GM19238 (cell line): ENCODE measurements at regions not wholly inside any gene's neighbourhood (a gene's known extent, or its start where the extent isn't known, plus 50 kb on each side); places are given as distances from the start of the nearest gene placed in this dataset.

Experiments used
- DNase-seq: peaks from one replicate; pipeline ENCODE4 v3.0.0; 2011; ENCODE audit warnings: low spot score; ENCODE audit not compliant: insufficient read length

DNA sequence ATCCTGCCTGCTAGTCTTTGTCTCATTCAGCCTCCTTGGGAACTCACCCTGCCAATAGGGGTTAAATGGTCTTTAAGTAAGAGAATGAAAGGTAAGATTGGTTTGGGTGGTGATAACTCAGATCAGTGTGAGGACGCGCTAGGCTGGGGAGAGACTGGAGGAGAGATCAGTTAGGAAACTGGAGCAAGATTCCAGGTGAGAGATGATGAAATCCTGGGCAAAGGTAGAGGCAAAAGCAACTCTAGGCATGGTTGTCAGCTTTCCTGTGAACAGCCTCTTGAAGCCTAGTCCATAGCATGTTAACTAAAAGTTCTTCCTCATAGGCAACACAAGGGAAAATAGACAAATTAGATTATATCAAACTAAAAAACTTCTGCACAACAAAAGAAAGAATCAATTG is 145.2 kb upstream of the ANKRD28 start:
- DNase-seq: no peak

DNA sequence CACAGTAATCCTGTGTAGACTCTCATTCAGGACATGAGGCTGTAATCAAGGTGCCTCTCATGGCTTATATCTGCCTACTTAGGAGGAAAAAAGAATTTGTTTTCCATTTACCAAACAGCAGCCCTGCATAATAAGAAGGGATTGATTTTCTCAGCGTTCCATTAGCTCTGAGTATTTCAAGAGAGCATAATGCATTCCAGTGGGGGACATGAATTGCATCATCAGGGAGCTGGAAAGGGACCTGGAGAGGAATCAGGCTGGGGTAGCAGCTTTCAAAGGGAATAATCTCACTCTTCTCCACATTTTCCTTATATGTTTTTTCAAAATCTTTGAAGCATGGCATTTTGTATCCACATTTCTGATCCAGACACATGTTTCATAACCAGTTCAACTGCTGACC is 150.6 kb upstream of the ANKRD28 start:
- no peak for DNase-seq

DNA sequence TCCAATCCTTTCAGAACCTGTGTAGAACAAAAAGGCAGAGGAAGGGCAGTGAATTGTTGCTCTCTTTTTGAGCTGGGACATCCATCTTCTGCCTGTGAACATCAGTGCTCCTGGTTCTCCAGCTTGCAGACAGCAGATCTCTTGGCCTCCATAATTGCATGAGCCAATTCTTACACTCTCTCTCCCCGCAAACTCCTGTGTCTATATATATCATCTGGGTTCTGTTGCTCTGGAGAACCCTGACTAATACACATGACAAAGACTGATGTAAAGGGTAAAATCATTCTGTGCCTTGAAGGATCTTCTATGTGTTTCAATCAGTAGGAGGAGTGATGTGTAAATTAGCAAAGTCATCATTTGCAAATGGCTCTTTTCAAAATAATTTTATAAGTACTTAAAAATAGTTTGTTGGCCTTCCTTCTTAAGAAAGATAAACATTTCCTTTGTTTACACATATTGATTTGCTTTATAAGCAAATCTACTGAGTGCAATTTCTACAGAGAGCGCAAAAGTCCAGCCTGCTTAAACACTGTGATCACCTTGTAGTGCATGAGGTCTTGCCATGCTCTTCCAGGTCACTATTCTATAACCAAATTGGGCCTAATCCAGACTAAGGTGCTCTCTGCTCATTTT is 154.9 kb upstream of the ANKRD28 start:
- no peak for DNase-seq

DNA sequence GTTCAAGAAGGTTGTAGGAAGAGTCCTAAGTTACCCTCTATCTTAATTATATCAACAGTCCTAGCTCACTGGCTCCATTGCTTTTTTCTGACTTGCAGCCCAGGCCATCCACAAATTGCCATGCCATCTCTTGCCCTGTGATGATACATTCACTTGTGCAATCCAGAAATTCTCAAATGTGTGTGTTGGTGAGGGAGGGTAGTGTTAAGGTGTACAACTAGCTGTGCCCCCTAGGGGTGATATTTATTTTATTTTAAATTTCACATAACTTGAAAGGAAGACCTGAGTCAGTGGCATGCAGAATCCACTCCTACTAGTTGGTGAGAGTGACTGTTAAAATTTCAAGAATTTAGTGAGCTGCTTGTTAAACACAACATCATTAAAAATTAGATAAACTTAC is 156.1 kb upstream of the ANKRD28 start:
- DNase-seq: no peak

DNA sequence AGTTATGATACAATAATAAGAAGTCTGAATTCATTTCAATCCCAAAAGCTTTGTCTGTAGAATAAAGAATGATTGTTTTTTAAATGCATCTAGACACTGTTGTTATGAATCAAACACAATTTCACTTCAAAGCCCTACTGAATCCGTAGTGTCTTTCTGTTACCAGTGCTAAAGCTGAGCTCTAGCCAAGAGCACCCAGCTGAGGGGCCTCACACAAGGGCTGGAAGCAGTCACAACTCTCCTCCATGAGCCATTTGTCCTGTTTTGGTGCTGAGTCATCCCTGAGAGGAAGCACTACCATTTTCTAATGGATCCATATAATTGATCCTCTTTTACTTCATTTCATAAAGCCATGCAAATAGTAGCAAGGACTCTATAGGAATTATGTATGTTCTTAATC is 158.2 kb upstream of the ANKRD28 start:
- no peak for DNase-seq

DNA sequence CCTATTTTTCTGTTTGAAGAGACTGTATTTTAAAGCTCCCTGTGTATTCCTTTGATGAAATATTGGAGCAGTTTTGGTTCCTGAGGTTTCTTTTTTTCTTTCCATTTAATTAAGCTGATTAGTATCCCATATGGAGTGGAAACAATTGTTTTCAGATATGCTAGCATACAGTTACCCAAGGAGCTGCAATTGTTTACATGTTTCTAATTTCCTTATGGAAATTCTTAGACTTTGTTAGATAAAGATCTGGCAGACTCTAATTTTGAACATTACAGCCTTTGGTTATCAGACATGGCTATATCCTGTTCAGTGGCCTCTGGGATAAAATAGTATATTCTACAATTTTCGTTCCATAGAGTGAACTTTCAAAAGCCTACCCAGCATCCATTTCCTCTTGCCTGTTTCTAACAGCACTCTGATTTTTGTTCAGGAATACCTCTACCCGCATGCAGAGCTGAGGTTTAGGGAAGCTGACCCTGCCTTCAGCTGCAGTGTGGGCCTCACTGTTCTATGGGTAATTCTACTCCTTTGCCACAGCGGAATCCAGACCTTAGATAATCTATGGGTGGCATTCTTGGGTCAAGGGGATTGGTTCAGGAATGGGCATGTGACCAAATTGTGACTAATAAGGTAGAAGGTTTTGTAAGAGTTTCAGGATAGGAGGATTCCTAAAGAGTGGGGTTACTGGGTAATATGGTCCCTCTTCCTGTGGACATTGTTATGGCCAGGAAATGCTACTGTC is 161.1 kb upstream of the ANKRD28 start:
- no peak for DNase-seq

DNA sequence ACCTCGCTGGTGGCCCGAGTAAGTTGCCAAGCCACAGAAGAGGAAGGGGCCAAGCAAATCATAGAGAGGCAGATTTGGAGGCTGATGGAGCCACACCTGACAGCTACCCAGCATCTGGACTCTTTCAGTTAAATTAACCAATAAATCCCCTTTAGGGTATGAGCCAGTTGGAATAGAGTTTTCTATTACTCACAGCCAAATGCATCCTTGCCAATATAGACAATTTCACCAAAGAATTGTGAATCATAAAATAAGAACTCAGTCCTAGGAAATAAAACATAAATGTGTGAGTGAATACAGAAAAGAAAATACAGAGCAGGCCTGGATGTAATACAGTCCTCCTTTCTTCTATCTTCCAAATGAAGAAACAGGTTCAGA is 161.6 kb upstream of the ANKRD28 start:
- no peak for DNase-seq

DNA sequence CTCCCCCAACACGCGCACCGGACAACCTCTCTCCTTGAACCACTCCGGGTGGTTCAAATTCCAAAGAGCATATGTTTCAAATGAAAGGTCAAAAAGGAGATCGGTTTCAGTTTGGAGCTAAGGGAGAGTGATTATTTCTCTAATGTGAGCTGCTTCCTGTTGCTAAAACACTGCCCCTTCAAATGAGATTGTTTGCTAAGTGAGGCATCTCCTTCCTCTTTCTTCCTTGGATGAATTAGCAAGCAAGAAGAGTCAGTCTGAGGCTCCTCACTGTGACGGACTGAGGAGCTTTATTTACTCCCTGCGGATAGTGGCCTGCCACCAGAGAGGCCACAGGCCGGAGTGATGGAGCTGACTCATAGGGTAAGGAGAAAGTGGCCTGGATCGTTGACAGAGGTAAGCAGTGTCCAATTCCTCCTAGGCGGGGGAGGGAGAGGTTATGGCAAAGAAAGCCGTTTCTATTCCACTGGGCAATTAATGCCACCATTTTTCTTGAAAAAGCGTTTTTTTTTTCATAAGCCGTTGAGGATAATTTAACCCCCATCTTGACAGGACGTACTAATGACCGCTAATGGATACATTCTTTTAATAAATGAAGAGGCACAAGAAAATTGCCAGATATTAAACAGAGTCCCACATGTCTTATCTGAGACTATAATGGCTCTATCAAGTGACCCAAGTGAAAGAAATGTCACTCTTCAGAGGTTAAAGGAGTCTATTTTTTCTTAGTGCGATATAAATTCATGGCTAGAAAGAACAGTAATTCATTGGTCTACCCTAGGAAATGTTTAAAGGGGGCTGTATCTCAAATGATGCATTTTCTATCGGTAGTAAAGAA is 167.0 kb upstream of the ANKRD28 start:
- DNase-seq: no peak

DNA sequence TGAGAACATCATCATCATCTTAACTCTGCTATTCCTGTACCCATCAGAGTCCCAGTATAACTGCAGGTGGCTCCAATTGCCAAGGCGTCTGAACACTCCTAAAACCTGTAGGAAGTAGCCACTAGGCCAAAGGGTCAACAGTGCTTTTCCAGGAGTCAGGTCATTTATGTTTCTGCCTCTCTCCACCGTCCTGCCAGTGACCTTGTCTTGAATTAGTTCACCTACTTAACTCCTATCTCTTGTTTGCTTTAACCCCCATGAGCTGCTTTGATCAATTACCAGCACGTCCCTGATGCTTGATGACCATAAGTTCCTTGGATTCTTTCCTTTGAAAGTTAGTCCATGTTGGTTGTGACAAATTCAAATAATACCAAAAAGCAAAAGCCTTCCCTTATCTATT is 169.8 kb upstream of the ANKRD28 start:
- DNase-seq: no peak

DNA sequence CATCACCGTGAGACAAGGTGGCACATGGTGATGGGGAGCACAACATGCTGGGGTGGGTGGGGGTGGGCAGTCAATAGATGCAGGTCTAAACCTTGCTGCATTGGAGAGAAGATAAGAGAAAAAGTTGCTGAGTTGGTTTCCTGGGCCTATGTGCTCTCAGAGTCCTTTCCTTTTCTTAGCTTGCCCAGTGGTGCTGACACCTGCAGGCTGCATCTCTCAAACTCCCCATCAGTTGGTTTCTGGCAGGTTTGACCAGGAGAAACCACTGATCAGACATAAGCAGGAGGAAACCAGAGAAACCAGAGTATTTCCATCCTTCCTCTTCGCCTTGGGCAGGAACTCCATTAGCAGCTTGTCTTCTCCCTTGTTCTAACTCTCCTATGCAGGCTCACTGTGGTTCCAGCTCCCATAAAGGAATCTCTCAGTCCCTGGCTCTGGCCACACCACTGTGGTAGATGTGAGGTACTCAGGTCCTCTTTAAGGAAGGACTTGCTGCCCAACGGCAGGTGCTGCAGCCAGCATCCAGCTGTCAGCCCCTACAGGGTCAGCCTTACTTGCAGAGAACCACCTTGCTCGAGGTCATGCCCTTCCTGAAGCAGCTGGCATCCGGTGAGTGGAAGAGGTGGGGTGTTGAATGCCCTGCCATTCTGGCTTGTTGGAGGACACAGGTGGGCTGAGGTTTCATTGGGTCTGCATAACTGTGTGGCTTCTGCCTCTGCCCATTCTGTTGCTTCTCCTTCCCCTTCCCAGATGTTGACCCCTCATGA is 172.3 kb upstream of the ANKRD28 start:
- no peak for DNase-seq

DNA sequence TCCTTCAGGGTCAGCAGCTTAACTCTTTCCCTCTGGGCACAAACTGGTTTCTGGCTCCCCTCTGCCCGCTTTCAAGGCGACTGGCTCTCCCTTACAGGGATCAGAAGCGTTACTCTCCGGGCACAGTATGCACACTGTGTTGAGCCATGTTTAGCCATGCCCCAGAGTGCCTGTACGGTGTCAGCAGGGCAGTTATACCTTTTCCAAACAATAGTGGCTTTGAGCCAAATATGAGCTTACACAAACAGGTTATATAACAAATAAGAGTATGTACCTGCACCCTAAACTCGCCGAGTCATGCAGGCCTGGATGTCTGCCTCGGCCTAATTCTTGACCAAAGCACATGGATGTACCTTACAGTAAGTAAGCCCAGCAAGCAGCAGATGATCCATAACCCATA is 175.6 kb upstream of the ANKRD28 start:
- DNase-seq: no peak

DNA sequence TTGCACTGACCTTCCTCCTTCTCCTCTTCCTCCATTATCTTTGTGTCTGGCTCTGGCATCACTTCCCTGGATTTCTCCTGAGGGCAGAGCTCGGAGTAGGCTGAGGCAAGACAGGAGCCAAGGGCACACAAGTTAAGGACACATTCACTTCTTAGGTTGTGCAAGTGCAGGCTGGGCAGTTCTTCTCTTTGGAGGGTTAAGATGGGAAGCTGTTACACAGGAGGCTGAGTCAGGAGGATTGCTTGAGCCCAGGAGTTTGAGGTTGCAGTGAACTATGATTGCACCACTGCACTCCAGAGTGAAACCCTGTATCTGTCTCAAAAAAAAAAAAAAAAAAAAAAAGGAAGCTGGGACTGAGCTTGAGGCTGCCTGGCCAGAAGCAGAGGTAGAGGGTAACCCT is 176.2 kb upstream of the ANKRD28 start:
- no peak for DNase-seq

DNA sequence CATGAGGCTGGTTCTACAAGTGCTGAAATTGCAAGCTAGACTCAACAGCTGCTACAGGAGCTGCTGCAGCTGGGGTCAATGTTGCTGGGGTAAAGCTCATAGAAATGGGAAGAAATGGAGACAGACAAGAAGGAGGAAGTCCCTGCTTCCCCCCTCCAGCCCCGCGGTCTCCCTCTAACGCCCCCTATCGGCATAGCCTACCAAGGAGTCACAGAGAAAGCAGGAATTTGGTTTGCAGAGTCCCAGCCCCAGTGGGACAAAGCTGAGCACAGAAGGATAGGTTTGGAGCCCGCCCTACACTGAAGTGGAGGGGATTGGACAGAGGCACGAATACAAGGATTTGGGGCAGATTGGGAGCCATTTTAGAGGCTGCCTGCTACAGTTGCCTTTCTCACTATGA is 176.9 kb upstream of the ANKRD28 start:
- DNase-seq: no peak

DNA sequence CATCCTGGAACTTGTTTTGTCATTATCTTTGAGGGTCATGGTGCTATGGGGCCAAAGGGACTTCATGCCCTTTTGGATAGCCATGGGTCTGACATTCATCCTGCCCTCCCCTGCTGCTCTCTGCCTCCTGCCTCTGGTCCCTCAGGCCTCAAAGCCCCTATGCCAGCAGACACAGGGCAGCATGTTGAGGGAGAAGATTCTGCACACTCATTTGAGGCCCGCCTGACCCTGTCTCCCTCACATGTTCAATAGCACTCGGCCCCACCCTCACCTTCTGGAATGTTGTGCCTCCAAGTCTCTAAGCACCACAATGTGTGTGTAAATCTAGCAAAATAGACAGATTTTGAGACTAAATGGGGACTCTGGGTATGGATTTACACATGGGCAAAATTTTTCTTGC is 178.7 kb upstream of the ANKRD28 start:
- DNase-seq: no peak

DNA sequence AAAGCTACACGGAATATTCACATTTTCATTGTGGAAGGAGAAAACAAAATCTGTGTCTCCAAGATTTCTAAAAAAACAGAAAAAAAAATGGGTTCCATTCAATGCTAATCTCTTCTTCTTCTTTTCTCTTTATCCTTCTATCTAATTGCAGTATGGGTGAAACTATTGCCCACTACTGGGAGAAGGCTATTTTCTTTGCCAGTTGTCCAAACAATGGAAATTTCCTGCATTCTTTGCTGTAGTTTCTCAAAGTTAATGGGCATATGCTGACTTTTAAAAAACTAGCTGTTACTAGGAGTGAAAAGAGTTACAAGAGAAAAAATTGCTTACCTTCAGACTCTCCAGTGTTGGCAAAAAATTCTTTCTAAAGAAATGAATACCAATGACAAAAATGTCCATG is 179.3 kb upstream of the ANKRD28 start:
- DNase-seq: no peak

DNA sequence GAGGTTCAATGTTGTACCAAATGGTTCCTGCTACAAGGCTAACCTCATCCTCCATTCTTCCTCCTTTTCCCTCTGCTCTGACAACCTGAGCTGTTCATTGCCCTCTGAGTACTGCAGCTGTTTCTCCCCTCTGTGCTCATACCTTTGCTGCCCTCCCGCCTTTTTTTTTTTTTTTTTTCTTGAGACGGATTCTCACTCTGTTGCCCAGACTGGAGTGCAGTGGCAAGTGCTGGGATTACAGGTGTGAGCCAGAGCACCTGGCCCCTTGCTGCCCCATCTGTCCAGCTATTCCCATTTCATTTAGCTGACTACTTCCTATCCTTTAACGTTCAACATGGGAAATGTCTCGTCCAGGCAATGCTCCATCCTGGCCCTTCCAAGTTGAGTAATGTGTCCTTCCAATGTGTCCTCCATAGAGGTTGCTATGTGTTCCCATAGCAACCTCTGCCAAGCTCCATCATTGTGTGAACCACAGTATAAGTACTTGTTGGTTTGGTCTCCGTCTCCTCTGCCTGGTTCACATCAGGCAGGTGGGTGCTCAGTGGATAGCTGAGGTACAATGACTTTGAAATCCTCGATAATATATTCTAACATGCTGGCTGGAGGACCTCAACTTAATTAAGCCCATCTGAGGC is 179.9 kb upstream of the ANKRD28 start:
- no peak for DNase-seq

DNA sequence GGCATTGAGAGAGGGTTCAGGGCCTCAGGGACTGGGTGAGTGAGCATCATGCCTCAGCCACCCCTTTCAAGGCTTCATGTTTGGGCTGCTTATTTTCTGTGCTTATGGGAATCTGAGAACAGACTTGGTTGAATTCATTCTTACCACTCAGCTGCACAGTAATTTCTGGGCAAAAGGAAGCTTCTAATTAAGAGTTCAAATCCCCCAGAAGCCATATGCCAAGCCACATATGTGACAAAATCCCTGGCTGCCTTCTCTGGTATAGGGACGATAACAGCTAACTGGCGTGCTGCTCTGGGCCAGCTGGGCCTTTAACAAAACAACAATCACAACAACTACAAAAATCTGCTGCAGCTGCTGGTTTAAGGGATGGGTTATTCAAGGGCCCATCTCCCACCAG is 181.0 kb upstream of the ANKRD28 start:
- no peak for DNase-seq

DNA sequence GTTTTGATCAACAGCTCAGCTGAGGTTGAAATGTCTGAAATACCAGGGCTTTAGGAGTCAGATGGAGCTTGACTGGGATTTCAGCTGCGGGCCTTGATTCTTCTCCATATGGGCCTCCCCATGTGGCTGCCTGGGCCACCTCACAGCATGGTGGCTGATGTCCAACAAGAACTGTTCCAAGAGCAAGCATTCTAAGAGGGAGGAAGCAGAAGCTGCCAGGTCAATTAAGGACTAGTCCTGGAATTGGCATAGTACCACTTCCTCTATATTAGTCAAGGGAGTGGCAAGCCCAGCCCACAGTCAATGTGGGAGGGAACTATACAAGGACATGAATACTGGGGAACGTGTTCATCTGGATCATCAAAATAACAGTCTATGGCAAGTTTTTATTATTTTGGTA is 181.7 kb upstream of the ANKRD28 start:
- DNase-seq: no peak

DNA sequence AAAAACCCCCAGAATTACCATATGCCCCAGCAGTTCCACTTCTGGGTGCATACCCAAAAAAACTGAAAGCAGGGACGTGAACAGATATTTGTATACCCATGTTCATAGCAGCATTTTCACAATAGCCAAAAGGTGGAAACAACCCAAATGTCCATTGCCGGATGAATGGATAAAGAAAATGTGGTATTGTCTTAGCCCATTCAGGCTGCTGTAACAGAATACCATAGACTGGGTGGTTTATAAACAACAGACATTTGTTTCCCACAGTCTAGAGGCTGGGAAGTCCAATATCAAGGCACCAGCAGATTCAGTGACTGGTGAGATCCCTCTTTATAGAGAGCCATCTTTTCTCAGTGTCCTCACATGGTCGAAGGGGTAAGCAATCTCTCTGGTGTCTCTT is 182.1 kb upstream of the ANKRD28 start:
- no peak for DNase-seq

DNA sequence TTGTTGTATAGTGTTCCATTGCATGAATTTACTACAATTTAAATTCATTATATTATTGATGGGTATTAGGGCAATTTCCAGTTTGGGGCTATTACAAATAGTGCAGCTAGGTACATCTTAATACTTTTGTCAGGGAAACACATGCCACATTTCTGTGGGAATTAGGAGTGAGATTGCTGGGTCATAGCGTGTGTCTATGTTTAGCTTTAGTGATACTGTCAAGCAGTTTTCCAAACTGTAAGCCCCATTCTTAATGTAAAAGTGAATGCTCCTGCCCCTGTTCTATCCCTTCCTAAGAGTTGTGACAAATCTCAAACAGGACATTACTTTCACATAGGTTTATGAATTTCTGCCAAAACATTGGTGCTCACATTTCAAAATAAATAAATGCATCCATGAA is 184.5 kb upstream of the ANKRD28 start:
- DNase-seq: no peak

DNA sequence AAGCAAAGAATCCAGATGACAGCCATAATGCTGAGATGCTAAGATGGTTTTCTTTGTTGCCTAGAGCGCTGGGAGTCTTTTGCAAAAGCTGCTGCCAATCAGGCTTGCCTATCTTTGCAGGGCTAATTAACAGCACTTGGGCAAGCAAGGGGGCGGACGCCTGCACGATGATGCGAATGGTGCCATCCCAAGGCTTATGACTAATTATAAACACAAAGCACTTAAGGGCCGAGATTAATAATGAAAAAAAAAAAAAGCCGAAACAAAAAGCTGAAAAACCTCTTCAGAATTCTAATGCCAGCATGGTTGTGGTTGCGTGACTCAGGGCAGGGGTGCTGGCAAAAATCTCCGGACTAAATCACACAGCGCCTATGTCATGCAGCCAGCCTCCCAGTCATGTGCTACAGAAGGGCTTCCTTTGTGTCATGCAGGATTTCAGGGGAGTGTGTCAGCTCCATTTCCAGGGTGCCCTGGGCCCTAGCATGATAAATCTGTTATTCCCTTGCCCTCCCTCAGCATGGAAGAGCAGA is 185.0 kb upstream of the ANKRD28 start:
- no peak for DNase-seq
